Colonic mucosa (tissue), 4 donors: ENCODE measurements at regions not wholly inside any gene's neighbourhood (a gene's known extent, or its start where the extent isn't known, plus 50 kb on each side); places are given as distances from the start of the nearest gene placed in this dataset.
A peak's percentile ranks its signal among the peaks of the same experiment; 100 is the strongest.

Experiments used
- DNase-seq: peaks from one replicate; pipeline ENCODE4 v3.0.0-alpha.2; 2020
- H3K27ac ChIP-seq: fragments of 200-600 bp; one replicate; pipeline ENCODE4 v1.8.0; 2021
- H3K27me3 ChIP-seq: fragments of 200-600 bp; one replicate; pipeline ENCODE4 v1.8.0; 2021
- H3K36me3 ChIP-seq: fragments of 200-600 bp; one replicate; pipeline ENCODE4 v1.8.0; 2021
- H3K4me1 ChIP-seq: fragments of 200-600 bp; one replicate; pipeline ENCODE4 v1.8.0; 2021; ENCODE audit warnings: mild to moderate bottlenecking
- H3K4me3 ChIP-seq: fragments of 200-600 bp; one replicate; pipeline ENCODE4 v1.8.0; 2021
- H3K9ac ChIP-seq, 2 donors: one replicate each; pipeline ENCODE4 v1.7.0; 2013; ENCODE audit warnings: control low read depth in 2 of 2, low read depth in 2 of 2, low read length in 2 of 2
- H3K9me3 ChIP-seq: fragments of 200-600 bp; one replicate; pipeline ENCODE4 v1.8.0; 2021
- CTCF ChIP-seq: fragments of 200-600 bp; IDR thresholded peaks from one replicate; pipeline ENCODE4 v1.8.0; 2022; ENCODE audit warnings: antibody characterized with exemption, mild to moderate bottlenecking
- intact Hi-C: fragments of 100-400 bp; cut with DNase I; formaldehyde crosslinking; loops from one replicate; pipeline ENCODE4 v1.14.1; 2022
- donor health status: healthy.
- donor health status: DM: no; HTN: no; CAD: no.
- donor health status: DM: no; HTN: no; CAD: no.

DNA sequence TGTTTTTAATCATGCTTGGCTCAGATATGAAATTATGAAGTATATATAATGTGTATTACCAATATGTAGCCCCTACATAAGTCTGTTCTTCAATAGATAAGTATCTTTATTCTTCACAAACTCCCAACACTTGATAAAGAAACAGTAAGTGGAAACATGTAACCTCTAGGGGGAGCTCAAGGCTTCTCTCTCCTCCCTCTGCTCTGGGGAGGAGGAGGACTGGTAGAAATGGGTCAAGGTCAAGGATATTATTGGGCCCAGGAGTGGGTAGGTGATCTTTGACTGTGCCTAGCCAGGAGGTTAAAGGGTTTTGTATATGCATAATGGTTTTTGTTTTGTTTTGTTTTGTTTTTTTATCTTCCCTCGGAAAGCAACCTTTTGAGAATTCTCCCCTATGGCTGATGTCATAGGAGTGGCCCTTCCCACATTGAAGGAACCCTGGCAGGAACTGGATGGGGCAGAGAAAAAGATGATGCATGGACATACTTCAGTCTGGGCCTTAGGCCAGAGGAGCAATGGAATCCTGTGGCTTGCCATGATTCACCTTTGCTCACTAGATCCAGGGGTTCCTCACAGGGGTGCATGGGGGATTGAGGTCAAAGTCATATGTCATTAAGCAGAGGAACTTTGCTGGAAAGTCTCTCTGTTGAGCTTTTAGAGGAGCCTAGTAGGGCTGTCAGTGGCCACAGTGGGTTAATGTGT is 460.3 kb downstream of the MID1IP1 start:
- no peak overlapping the region for H3K9ac ChIP-seq
- intact Hi-C loops: no loop called here
- H3K27ac ChIP-seq: no peak overlapping the region
- peaks cover 5% of the 10 kb centered on the region for H3K27me3 ChIP-seq
- no peaks in the 10 kb centered on the region for H3K9me3 ChIP-seq
- H3K36me3 ChIP-seq: no peaks in the 10 kb centered on the region
- TF ChIP-seq CTCF: peak; percentile 42
- H3K4me1 ChIP-seq: no peaks in the 10 kb centered on the region
- DNase-seq: no peak
- H3K4me3 ChIP-seq: no peak overlapping the region

- Histone ChIP-seq H3K36me3 (no peaks in the 10 kb centered on the region), H3K4me1 (no peaks in the 10 kb centered on the region), H3K9ac (no peak overlapping the region), H3K27me3 (peaks cover 5% of the 10 kb centered on the region), H3K4me3 (no peak overlapping the region), H3K9me3 (no peaks in the 10 kb centered on the region), H3K27ac (no peak overlapping the region)
- intact Hi-C loops: no loop called here
- TF ChIP-seq CTCF: no peak
- no peak for DNase-seq
Measured at GRCh38 chrX:39262641-39263040, 461.4 kb downstream of the MID1IP1 start.

DNA sequence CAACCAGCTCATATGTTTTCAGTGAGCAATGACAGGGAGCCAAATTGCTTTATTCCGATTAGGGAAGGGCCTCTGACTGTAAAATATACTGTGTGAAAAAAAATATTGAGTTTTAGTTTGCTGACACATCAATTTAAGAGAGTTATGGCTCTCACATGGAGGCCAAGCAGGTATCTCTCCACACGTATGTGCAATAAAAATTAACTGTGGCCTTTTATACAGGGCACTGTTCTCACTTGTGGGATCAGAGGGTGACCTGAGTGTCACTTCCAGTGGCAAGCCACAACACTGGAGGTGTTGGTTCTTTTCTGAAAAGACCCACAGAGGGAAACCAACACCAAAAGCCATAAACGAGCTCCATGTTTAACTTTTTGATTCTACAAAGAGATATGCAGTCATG is 462.8 kb downstream of the MID1IP1 start:
- no peak for DNase-seq
- Histone ChIP-seq H3K4me1 (no peaks in the 10 kb centered on the region), H3K27me3 (peaks cover 5% of the 10 kb centered on the region), H3K9me3 (no peaks in the 10 kb centered on the region), H3K27ac (no peak overlapping the region), H3K4me3 (no peak overlapping the region), H3K9ac (no peak overlapping the region), H3K36me3 (no peaks in the 10 kb centered on the region)
- TF ChIP-seq CTCF: no peak
- intact Hi-C loops: no loop called here

DNA sequence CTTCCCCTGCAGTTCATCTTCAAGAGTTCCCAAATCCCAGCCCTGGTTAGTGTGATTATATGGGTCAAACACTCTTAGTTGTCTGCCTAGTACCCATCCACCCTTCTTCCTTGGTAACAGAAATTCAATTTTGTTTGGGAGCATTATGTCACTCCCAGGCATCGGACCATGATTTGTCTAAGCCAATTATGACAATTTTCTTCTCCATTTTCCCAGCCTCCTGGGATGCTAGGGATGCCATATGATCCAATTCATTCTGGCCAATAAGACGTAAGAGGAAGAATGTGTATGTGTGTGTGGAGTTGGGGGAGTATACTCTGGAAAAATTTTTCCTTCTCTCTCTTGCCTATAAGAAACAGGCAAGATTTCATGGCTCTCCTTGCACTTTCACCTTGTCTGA is 465.9 kb downstream of the MID1IP1 start:
- Histone ChIP-seq H3K36me3 (no peaks in the 10 kb centered on the region), H3K4me3 (no peak overlapping the region), H3K4me1 (no peaks in the 10 kb centered on the region), H3K9me3 (no peaks in the 10 kb centered on the region), H3K9ac (no peak overlapping the region), H3K27ac (no peak overlapping the region), H3K27me3 (no peaks in the 10 kb centered on the region)
- no peak for DNase-seq
- no peak for TF ChIP-seq CTCF
- intact Hi-C loops: no loop called here

DNA sequence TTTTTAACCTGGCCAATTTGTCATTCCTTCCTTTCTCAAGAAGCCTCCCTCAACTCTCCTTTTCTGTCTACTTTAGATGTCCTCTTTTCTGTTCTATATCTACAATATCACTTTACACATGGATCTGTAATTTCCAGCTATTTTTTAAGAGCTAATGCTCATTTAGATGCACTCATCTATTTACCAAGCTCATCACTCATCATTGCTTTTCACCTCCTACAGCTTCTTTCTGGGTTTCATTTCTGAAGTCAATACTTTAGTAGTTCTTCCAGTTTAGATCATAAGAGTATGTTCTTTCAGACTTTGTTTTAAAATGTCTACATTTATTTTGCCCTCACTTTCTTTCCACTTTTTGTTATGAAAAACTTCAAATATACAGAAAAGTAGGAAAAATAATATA is 466.9 kb downstream of the MID1IP1 start:
- DNase-seq: no peak
- no peaks in the 10 kb centered on the region for H3K9me3 ChIP-seq
- H3K36me3 ChIP-seq: no peaks in the 10 kb centered on the region
- no peak overlapping the region for H3K27ac ChIP-seq
- no peak for TF ChIP-seq CTCF
- no peak overlapping the region for H3K9ac ChIP-seq
- no peak overlapping the region for H3K4me3 ChIP-seq
- no peaks in the 10 kb centered on the region for H3K4me1 ChIP-seq
- H3K27me3 ChIP-seq: no peaks in the 10 kb centered on the region
- intact Hi-C loops: no loop called here
